Skin epidermis (tissue), 12 donors: ENCODE measurements at regions not wholly inside any gene's neighbourhood (a gene's known extent, or its start where the extent isn't known, plus 50 kb on each side); places are given as distances from the start of the nearest gene placed in this dataset.

ENCODE experiments used
- H3K27ac ChIP-seq, 21 experiments: fragments of 200-600 bp; sonication (generic) in 11 of 21; one replicate each; pipeline ENCODE4 v1.5.0; 2020; ENCODE audit warnings: mild to moderate bottlenecking in 3 of 21, inconsistent platforms in 2 of 21, moderate library complexity in 2 of 21
- H3K4me3 ChIP-seq, 7 experiments: fragments of 200-600 bp; sonication (generic) in 2 of 7; one replicate each; pipeline ENCODE4 v1.5.0; 2020; ENCODE audit warnings: inconsistent platforms in 2 of 7, mild to moderate bottlenecking in 2 of 7, moderate library complexity in 1 of 7

DNA sequence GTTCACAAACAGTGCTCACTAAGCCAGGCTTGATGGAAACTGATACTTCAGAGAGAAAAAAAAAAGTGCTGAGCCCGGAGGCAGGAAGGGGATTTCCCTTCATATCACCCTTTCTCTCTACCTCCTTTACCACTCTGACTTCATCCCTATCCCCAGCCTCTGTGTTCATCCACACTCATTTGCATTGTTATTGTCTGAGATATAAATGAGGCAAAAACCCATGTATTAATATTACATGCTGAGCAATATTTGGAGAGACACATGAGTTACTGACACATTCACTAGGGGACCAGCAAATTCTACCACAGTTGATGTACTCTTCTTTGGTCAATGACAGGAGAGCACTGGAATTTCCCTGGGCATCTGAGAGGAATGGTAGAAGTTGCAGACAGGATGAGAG is 175.8 kb downstream of the TNFSF18 start:
- no peak overlapping the region for H3K27ac ChIP-seq
- H3K4me3 ChIP-seq = no peak overlapping the region

DNA sequence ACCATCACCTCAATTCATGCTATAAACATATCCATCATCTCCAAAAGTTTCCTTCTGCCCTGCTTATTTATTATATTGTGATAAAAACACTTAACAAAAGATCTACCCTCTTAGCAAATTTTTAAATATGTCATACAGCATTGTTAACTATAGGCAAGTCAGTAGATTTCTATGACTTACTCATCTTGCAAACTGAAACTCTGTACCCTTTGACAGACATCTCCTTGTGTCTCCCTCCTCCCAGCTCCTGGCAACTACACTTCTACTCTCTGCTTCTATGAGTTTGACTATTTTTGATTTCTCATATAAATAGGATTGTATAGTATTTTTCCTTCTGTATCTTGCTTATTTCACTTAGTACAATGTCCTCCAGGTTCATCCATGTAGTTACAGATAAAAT is 174.8 kb downstream of the TNFSF18 start:
- no peak overlapping the region for H3K27ac ChIP-seq
- H3K4me3 ChIP-seq = no peak overlapping the region

DNA sequence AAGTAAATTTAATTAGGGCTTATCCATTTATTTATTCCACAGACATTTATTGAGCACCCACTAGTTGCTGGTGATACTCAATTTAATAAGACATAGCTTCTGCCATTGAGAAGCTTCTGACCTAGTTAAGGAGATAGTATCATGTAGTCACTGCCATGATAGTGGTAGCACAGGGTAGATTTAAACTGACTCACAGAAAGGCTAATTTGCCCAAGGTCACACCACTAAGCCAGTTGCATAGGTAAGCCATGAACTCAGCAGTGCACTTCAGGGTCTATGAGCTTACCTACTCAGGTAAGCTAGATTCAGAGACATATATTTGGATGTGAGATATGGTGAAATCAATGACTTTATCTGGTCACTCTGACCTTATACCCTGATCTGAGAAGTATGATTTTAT is 168.4 kb downstream of the TNFSF18 start:
- no peak overlapping the region for H3K4me3 ChIP-seq
- no peak overlapping the region for H3K27ac ChIP-seq

DNA sequence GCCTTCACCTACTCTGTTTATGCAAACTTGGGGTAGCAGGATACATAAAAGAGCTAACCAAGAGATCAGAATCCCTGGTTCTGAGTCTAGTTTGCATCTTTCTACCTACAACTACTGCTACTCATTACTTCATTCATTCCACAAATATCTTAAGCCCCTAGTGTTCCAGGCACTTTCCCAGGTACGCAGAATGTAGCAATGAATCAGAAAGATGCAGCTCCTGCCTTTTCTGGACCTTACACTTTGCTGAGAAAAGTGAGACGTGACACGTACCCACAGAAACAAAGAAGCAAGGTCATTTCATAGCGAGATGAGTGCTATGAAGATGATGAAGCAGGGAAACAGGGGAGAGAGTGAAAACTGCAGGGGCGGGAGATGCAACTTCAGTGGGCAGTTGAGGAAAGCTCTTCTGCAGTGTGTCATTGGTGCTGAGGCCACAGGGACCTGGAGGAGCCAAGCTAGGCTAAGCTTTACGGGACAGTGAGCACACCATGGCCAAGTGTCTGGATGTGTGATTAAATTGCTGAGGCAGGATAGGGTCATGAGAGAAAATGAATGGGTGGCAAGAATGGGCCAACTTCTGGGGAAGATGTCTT is 167.9 kb downstream of the TNFSF18 start:
- Histone ChIP-seq H3K27ac (no peak overlapping the region), H3K4me3 (no peak overlapping the region)

DNA sequence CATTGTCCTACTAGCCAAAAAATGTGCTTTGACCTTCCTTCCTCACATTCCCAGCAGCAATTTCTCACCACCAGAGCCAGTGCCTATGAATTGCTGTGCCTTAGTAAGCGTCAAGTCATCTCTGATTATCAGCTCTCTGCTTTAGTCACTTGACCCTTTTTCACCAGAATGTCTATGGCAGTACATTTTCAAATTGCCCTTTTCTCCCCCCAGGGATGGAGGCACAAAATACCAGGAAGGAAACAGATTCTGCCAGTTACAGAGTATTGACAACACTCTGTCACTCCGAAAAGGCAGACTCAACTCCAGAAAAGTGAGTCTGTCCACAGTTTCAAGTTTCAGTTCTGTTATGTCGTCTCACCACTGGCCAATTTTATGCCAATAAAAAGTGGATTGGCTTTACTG is 167.4 kb downstream of the TNFSF18 start:
- Histone ChIP-seq H3K4me3 (no peak overlapping the region), H3K27ac (no peak overlapping the region)

DNA sequence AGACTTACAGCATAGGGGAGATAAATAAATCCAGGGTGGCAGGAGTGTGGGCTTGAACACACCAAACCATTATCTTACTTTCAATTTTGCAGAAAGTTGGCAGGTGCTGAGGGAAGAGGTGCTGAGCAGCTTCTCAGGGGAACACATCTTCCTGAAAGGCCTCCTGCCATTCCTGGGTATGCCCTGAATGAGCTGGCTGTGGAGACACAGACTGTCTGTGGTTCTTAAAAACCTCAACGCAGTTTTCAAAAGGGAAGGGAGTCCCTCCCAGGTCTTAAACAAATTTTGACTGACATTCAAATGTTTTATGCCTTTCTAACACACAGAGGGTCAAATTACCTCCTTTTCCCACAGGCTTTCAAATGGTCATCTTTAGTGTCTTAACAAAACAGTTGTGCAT is 166.9 kb downstream of the TNFSF18 start:
- no peak overlapping the region for H3K4me3 ChIP-seq
- no peak overlapping the region for H3K27ac ChIP-seq

DNA sequence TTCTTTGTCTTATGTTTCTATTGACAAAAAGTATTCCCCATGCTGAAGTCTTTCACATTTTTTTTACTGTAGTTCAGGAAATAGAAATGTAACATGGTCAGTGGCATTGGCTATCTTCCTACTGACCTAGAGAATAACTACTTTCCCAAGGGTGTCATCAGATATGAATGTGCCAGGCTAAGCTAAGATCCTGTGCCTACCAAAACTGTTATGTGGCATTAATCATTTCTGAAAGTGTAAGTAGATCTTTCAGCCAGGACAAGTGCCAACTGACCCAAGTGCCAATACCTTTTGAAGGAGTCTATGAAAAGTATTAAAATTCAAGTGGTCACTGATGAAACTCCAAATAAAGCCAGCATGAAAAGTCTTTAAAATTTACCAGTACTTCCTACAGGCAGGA is 165.3 kb downstream of the TNFSF18 start:
- Histone ChIP-seq H3K27ac (no peak overlapping the region), H3K4me3 (no peak overlapping the region)

DNA sequence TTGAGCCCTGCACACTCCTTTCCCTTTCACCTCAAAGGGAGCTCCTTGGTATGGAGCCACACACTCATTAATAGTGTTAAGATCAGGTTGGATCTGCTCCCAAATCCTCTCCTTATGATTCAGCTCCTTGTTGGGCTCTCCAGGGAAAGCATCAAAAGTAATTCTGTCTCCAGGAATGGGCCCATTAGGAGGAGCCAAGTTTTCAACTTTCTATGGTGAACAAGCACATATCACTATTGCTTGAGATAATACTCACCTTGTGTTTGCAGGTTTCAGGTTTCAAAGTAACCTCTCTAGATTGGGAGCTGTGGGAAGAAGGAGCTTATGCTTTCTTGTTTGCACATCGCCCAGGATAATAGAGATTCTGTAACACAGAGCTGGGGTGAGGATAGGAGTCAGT is 164.8 kb downstream of the TNFSF18 start:
- Histone ChIP-seq H3K4me3 (no peak overlapping the region), H3K27ac (no peak overlapping the region)

DNA sequence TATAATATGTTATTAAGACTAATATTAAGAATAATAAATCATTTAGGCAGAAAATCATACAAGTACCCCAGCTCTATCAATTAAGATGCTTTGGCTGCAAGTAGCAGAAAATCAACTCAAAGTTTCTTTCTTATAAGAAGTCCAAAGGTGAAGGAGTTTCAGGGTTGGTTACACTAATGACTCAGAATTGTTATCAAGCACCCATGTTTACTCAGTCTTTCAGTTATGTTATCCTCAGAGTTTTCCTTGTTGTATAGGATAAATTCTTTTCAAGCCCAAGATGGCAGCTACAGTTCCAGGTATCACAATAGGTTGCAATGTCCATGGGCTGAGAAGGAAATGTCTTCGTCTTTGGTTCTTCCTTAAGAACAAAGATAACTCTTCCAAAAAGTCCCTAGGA is 163.6 kb downstream of the TNFSF18 start:
- no peak overlapping the region for H3K4me3 ChIP-seq
- no peak overlapping the region for H3K27ac ChIP-seq

DNA sequence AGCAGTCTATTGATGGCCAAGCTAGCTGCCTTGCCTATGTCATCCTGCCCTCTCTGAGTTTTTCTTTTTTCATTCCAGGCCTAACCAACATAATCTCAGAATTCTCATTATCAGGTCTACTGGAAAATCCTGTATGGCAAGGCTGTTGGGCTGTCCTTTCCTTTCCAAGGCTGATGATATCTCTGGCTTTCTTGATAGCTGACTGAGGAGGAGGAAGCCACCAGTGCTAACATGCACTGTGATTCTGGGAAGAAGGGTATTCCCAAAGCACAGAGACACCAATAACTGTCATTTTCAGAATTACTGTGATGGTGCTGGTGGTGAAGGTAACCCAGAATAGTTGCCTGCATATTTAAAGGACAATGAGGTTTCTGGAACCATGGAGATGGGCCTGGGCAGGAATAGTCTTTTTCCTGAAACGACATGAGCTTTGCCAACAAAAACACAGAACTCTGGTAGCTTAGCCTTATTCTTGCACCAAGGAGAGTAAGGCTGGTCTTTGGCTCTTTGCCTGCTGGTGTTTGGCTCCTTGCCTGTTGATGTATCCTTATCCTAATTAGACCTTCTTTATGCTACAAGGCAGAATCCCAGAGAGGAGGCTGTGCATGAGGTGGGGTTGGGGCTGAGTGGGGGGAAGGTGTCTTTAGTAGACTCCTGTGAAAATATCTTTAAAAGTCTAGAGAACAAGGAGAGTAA is 157.4 kb downstream of the TNFSF18 start:
- Histone ChIP-seq H3K27ac (peak overlapping the region in 3 of 21 experiments; percentile 15 to 31 (median 26)), H3K4me3 (no peak overlapping the region)

DNA sequence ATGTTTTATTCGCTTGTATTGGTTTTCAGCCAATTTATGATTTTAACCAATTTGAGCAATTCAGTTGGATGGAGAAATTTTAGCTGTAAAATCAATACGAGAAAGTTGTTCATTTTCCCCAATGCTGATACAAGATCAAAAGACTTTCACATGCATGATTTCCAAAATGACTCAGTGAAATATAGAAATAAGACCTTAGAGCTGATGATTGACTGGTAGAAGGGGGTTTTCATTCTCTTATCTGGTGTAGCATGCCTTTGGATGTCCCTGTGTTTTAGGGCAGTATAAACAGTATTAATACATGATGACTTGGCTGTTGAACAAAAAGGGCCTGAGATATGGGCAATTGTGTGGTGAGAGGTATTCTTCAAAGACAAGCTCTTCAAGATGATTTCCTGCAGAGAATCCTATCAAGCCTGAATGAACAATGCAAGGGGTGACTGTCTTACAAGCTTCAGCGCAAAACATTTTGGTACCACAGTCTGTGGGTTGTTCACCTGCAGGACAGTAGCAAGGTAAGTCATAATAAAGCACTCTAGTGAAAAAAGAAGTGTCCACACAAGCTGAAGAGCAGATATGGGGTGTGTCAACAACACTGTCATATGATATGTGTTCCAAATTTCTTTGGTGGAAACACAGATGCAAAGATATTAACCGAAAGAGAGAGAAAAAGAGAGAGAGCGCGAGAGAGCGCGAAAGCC is 156.2 kb downstream of the TNFSF18 start:
- Histone ChIP-seq H3K27ac (peak overlapping the region in 7 of 21 experiments; percentile 15 to 74 (median 45)), H3K4me3 (peak overlapping the region in 1 of 7 experiments; percentile 7)

DNA sequence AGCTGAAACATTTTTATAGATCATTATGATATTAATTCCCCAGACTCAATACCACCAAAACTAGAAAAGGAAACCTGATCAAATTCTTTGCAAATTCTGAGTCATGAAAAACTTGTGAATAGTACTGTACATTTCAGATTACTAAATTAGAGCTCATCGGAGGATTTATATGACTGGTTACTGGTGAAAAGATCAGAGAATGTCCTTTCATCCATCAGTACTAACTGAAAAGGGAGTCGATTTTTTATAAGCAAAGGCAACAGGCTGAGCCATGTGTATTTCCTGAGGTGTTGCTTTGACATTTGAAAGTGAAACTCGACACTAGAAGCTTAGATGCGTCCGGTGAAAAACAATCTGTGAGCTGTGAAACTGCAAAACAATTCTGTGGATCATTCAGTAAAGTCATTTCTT is 155.7 kb downstream of the TNFSF18 start:
- Histone ChIP-seq H3K27ac (peak overlapping the region in 9 of 21 experiments; percentile 15 to 74 (median 47)), H3K4me3 (peak overlapping the region in 1 of 7 experiments; percentile 7)

DNA sequence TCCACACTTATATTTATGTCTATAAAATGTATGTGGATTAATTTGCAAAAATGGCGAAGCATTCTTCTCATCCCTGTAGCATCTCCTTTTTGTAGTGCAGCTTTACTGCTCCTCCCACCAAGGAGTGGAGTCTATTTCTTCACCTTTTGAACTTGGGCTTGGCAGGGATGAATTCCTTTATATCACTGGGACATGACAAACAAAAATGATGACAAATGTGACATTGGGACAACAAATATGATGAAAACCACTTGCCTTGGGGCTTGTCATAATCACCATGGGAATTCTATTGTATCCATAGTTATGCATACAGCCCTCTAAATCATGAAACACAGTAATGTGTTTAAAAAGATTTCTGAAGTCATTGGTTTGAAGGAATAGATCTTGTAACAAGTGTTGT is 155.0 kb downstream of the TNFSF18 start:
- no peak overlapping the region for H3K4me3 ChIP-seq
- H3K27ac ChIP-seq = peak overlapping the region in 5 of 21 experiments; percentile 3 to 74 (median 47)

DNA sequence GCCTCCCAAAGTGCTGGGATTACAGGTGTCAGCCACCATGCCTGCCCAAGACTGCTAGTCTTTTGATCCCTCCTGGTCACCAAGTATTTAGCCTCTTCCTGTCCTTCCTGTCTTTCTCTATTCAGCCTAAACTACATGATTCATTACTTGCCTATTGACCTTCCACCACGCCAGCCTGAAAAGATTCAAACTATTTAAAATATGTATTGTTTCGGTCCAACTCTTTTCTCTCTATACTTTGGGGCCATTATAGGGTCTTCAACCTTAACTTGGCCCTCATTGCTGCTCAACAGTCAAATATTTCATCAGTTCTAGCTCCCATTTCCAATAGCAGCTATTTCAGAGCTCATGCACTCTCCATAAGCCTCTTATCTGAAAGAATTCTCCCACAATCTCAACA is 153.0 kb downstream of the TNFSF18 start:
- Histone ChIP-seq H3K4me3 (no peak overlapping the region), H3K27ac (no peak overlapping the region)

DNA sequence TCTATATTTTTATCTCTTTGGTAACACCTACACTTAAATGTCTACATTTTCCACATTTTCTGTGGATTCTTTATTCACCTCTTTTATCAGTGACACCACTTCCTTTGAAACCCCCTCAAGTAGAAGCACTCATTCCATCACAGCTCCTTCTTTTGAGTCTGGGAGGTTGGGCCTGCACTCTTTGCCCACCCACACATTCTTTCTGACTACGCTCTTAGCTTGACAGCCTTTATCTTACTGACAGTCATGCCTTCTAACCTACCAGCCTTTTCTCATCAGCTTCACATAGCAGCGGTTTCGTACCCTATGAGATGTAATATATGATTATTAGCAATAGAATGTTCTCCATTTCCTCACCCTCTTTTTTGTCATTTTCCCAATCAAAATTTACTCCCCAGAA is 151.9 kb downstream of the TNFSF18 start:
- H3K27ac ChIP-seq = no peak overlapping the region
- no peak overlapping the region for H3K4me3 ChIP-seq

DNA sequence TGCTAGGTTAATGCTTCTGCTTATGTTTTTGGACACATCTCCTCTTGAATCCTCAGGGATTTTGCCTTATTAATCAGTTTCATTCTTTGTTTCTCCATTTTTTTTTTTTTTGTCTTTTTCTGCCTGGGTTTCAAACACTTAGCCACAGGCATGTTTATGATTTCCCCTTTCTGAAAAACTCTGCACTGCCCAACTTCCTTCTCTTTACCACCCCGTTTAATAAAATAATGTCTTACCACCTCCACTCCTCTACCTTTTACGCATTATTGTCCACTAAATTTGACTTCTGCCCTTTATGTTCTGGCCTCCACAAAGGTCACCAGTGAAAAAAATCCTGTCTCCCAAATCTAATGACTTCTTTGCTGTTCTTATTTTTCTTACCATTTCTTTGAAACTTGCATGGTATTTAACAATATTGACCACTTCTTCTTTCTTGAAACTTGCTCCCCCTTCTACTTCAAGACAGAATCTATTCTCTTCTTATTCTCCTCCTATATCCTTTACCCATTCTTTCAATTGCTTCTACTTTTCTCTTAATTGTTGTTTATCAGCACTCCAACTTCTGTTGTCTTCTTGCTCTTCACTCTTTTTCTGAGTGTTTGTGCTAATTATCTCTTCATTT is 150.3 kb downstream of the TNFSF18 start:
- Histone ChIP-seq H3K27ac (no peak overlapping the region), H3K4me3 (no peak overlapping the region)

DNA sequence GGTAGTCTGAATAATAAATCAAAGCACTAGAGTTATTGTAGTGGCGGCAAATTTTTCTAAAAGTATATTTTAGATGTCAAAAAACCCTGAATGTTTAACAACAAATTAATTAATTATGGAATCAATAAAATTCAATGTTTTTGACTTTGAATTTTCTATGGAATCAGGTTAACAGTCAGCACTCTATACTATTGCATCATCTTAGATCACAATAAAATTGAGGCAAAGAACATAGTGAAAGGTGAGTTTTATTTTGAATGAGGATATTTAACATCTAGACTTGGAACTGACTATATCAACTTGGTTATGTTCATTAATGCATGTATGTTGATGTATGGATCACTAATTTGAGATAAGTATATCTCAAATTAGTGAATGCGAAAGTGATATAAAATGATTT is 148.5 kb downstream of the TNFSF18 start:
- H3K27ac ChIP-seq = no peak overlapping the region
- H3K4me3 ChIP-seq = no peak overlapping the region

DNA sequence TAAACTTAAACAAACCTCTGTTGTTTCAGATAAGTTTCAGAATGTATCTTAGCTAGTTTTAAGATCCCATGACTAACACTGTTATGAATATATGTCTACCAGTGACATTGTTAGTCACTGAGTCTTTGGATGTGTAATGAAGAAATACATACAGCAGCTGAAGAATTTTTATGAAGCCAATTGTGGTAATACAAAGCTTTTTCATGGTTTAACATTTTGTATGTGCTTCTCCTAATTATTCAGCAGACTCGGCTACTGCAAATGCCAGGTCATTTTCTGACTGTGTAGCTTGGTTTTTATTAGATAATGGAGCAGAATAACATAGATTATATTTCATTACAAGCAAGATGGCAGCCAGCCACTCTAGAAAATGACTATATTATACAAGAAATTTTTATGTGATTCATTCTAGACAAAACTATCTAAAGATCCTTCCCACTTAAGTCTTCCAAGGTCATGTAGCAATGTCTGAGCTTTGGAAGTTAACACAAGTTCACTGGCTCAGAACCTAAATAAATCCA is 147.8 kb downstream of the TNFSF18 start:
- no peak overlapping the region for H3K4me3 ChIP-seq
- no peak overlapping the region for H3K27ac ChIP-seq

DNA sequence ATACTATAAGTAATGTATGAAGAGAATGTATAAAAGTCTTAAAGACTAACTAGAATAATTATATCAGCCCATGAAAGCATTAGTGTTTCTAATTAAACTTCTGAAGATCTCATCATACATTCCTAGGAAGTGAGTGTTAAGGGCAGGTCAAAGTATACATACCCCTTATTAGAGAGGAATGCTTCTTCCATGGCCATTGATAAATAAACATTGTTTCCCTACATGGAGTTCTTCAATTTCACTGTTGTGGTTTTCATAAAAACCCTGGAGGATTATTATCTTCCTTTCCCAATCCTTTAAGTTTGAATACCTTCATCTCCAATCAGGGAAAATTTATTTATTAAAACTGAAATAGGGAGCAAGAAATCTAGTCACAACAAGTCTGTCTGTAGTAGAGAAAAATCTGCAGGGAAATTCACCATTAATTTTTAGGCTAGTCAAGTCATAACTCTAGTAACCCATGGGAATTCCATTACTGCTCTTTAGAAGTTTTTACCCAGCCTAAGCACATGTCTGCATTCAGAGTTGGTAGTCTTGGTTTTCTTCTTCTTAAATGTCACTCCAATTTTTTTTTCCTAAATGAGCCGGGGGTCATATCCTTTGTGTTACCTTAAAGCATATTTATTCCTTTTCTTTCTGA is 147.0 kb downstream of the TNFSF18 start:
- Histone ChIP-seq H3K4me3 (no peak overlapping the region), H3K27ac (no peak overlapping the region)

DNA sequence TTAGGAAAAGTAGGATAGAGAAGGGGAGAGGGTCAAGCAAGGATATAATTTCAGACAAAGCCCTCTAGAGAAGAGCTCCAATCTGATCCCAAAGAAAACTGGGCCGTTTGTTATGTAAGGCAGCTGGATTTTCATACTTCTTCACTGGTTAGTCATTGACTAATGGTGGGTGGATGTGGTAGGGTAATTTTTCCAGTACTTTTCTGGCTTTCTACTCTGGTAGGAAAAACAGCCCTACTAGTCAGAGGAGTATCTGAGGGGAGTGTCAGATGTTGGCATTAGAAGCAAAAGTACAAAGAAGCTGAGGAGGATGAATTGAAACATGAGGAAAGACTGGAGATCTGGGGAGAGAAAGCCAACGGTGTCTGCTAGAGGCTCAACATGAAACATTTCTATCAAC is 145.3 kb downstream of the TNFSF18 start:
- H3K27ac ChIP-seq = peak overlapping the region in 1 of 21 experiments; percentile 40
- H3K4me3 ChIP-seq = no peak overlapping the region
